Jurkat, Clone E6-1 (cell line): ENCODE measurements at regions not wholly inside any gene's neighbourhood (a gene's known extent, or its start where the extent isn't known, plus 50 kb on each side); places are given as distances from the start of the nearest gene placed in this dataset.
"Not testable (repeated sequence)": the region's sequence is repeated elsewhere in the genome, so short reads cannot be mapped to it uniquely, and the experiment has no call there.

ENCODE experiments used
- DNase-seq: peaks from one replicate; pipeline ENCODE4 v3.0.0-alpha.2; 2011; ENCODE audit warnings: low read depth, low spot score
- H3K4me3 ChIP-seq: 2 replicates; pipeline ENCODE4 v1.5.1; 2011; ENCODE audit warnings: mild to moderate bottlenecking, low read length, control low read depth, moderate library complexity

GRCh38 chrX:125175991-125176584 lies 143.6 kb upstream of the TEX13C start:
- no peak for DNase-seq
- H3K4me3 ChIP-seq = no peak overlapping the region

GRCh38 chrX:125193921-125194320 lies 125.8 kb upstream of the TEX13C start:
- no peak for DNase-seq
- H3K4me3 ChIP-seq = no peak overlapping the region

DNA sequence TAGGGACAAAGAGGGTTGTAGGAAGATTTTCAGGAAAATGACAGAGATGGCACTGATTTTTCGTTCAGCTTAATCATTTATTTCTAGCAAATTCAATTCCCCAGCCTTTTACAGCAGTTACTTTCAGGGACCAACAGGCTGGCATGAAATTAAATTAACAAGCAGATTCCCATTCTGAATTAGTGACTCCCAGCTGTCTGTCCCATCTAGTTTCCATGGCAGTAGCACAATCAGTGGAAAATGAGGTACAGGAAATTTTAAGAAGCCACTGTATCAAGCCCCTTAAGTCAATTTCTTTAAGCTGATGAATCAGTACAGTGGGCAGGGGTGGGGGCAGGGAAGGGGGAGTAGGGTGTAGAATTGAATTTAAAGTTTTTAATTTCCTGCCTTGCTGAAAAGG lies 121.1 kb upstream of the TEX13C start:
- DNase-seq = no peak
- H3K4me3 ChIP-seq = no peak overlapping the region

GRCh38 chrX:125202591-125203248 lies 117.0 kb upstream of the TEX13C start:
- no peak for DNase-seq
- H3K4me3 ChIP-seq = no peak overlapping the region

GRCh38 chrX:125203365-125203736 lies 116.3 kb upstream of the TEX13C start:
- H3K4me3 ChIP-seq = no peak overlapping the region

GRCh38 chrX:125203737-125204578 lies 115.7 kb upstream of the TEX13C start:
- DNase-seq = no peak
- peak overlapping the region; percentile 2; the same call in 1 of the 2 replicates for H3K4me3 ChIP-seq

More at GRCh38 chrX:125203365-125203736, 116.3 kb upstream of the TEX13C start:
- DNase-seq = no peak

DNA sequence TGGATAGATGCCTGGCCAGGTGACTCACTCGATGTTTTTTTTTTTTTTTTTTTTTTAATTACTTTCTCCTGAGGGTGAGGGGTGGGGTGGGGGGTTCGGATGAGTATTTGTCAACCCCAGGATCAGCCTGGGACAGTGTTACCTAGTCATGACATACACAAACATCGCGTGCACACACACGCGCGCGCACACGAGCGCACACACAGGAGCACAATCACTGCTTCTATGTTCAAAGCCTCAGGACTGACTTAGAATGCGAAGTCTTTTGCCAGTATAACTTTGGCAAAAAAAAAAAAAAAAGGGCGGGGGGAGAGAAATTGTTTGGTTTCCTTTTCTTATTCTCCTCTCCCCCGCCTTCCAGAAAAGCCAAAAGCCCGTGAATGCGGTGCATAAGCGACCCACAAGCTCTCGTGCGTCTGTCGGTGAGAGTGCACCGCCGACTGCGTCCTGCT lies 115.0 kb upstream of the TEX13C start:
- DNase-seq = no peak
- H3K4me3 ChIP-seq = peak overlapping the region; percentile 51

GRCh38 chrX:125205133-125205917 lies 114.3 kb upstream of the TEX13C start:
- peak; percentile 40 for DNase-seq
- peak overlapping the region; percentile 51 for H3K4me3 ChIP-seq

DNA sequence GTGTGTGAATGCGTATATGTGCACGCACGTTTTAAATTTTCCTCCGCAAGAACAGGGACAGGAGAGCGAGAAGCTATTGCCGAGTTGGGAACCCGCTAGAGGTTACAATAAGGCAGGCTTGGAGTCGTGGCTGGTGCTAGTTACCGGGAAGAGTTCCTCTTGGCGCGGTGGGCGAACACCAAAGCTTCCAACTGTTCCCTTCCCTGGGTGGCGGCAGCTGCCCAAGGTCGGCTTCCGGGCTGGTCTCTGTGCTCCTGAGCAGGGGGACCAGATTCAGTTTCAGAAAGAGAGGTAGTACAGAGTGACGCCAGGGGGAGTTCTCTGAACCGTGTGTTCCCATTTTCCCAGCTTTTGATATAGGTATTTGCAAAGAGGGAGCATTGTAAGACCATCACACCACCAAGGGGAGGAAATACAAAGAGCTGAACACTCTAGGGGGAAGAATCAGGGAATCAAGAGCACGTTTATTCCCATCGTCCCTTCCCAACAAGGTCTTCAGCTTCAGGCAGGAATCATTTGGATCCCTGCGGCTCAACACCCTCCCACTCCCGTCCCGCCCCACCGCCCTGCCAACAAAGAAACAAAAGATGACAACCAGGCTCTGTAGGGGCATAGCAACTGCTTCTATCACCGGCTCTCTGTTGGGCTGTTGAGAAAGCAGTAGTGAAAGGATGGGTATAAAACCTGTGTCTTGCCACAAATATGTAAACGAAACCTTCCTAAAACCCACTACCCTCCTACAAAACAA lies 113.6 kb upstream of the TEX13C start:
- peak overlapping the region; percentile 51 for H3K4me3 ChIP-seq
- peak; percentile 8 for DNase-seq

DNA sequence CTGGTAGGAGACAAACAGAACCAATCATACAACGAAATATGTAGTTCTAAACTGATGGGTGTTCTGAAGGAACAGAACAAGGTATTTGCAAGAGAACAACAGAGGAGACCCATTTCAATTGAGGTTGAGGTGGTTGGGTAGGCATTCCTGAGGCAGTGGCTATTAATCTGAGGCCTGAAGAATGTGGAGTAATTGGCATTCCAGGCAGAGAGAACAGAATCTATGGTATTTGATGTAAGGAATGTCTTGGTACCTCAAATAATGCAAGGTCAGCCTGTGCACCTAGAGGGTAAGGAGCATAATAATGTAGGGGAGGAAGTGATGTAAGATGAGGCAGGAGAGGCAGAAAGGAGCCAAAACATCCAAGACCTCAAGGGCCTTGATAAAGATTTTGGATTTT lies 109.5 kb upstream of the TEX13C start:
- no peak overlapping the region for H3K4me3 ChIP-seq
- DNase-seq = no peak

GRCh38 chrX:125219852-125220251 lies 99.8 kb upstream of the TEX13C start:
- no peak overlapping the region for H3K4me3 ChIP-seq
- DNase-seq = no peak

GRCh38 chrX:125236955-125237354 lies 82.7 kb upstream of the TEX13C start:
- no peak for DNase-seq
- H3K4me3 ChIP-seq = no peak overlapping the region

DNA sequence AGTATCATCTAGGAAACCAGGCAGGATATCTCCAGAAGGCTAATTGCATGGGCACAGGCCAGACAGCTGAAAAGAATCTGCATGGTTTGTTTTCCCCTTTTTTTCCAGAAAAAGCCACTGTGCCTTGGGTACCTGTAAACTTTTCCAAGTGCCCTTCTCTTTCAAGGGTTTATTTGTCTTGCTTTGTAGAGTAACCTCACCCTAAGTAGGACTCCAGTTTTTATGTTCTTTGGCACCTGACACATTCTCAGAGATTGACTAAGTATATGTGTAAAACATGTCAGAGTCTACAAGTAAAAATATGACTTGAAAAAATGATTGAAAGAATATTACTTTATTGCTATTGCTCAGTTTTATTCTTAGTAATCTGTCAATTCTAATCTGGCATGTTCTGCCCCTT lies 70.7 kb upstream of the TEX13C start:
- DNase-seq = no peak
- no peak overlapping the region for H3K4me3 ChIP-seq

- not testable (repeated sequence) for DNase-seq
These were observed 63.9 kb upstream of the TEX13C start for GRCh38 chrX:125255759-125256158.

DNA sequence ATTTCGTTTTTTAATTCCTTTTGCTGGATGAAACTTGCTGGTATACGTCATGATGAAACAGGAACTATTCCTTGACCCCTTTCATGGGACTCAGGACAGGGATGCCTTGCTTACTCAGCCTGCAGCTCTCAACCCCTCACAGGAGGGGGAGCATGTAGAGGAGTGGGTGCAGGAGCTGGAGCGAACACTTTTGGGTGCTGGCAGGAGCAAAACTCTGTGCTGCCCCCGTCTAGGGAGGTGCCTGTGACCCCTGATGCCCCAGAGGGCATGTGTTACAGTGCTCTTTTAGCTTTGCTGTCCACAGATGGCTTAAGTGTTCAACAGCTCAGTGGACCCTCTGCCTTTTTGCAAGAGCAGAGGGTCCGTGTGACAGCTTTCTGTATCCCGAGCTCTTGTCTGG lies 56.8 kb upstream of the TEX13C start:
- DNase-seq = no peak
- no peak overlapping the region for H3K4me3 ChIP-seq

More at GRCh38 chrX:125255759-125256158, 63.9 kb upstream of the TEX13C start:
- not testable (repeated sequence) for H3K4me3 ChIP-seq

GRCh38 chrX:125266153-125266660 lies 53.5 kb upstream of the TEX13C start:
- H3K4me3 ChIP-seq = no peak overlapping the region
- DNase-seq = no peak
